Type B pancreatic cell (in vitro differentiated cells): ENCODE measurements at regions not wholly inside any gene's neighbourhood (a gene's known extent, or its start where the extent isn't known, plus 50 kb on each side); places are given as distances from the start of the nearest gene placed in this dataset.
"Not testable (repeated sequence)": the region's sequence is repeated elsewhere in the genome, so short reads cannot be mapped to it uniquely, and the experiment has no call there.

ENCODE experiments used
- DNase-seq: peaks from one replicate; pipeline ENCODE4 v3.0.0; 2021; ENCODE audit warnings: mixed read lengths; ENCODE audit not compliant: unreplicated experiment; ENCODE audit errors: extremely low spot score
- H3K27ac Mint-ChIP-seq: 2 replicates; pipeline ENCODE4 v1.8.0; 2021; ENCODE audit warnings: mild to moderate bottlenecking, mixed read lengths
- H3K27me3 Mint-ChIP-seq: 2 replicates; pipeline ENCODE4 v1.8.0; 2021; ENCODE audit warnings: mixed read lengths
- H3K36me3 Mint-ChIP-seq: 2 replicates; pipeline ENCODE4 v1.8.0; 2021; ENCODE audit warnings: mixed read lengths
- H3K4me1 Mint-ChIP-seq: one replicate; pipeline ENCODE4 v1.8.0; 2021; ENCODE audit warnings: mixed read lengths; ENCODE audit not compliant: unreplicated experiment
- H3K4me3 Mint-ChIP-seq: 2 replicates; pipeline ENCODE4 v1.8.0; 2021; ENCODE audit warnings: mild to moderate bottlenecking, mixed read lengths
- H3K9me3 Mint-ChIP-seq: 2 replicates; pipeline ENCODE4 v1.8.0; 2021; ENCODE audit warnings: mixed read lengths
- CTCF ChIP-seq: fragments of 200-600 bp; sonication (generic); conservative IDR thresholded peaks from 2 replicates; pipeline ENCODE4 v1.5.0; 2021; ENCODE audit warnings: antibody characterized with exemption, mild to moderate bottlenecking

- Mint-ChIP-seq H3K36me3 (no peaks in the 10 kb centered on the region), H3K9me3 (peaks cover 6% of the 10 kb centered on the region), H3K4me1 (no peaks in the 10 kb centered on the region), H3K27me3 (no peaks in the 10 kb centered on the region), H3K4me3 (no peak overlapping the region), H3K27ac (no peak overlapping the region)
- no peak for TF ChIP-seq CTCF
- DNase-seq = no peak
Observed at GRCh38 chrX:94302446-94302845, 628.4 kb downstream of the FAM133A start.

GRCh38 chrX:94329182-94329581 lies 655.2 kb downstream of the FAM133A start:
- Mint-ChIP-seq H3K36me3 (no peaks in the 10 kb centered on the region), H3K4me3 (no peak overlapping the region), H3K9me3 (no peaks in the 10 kb centered on the region), H3K4me1 (no peaks in the 10 kb centered on the region), H3K27me3 (no peaks in the 10 kb centered on the region), H3K27ac (no peak overlapping the region)
- no peak for DNase-seq
- no peak for TF ChIP-seq CTCF

GRCh38 chrX:94341730-94342129 lies 667.7 kb downstream of the FAM133A start:
- DNase-seq, H3K27me3 Mint-ChIP-seq, H3K36me3 Mint-ChIP-seq, H3K9me3 Mint-ChIP-seq, H3K27ac Mint-ChIP-seq, H3K4me3 Mint-ChIP-seq, H3K4me1 Mint-ChIP-seq: not testable (repeated sequence)

- Mint-ChIP-seq H3K36me3 (no peaks in the 10 kb centered on the region), H3K27me3 (no peaks in the 10 kb centered on the region), H3K4me3 (peak overlapping the region; percentile 24), H3K9me3 (no peaks in the 10 kb centered on the region), H3K4me1 (no peaks in the 10 kb centered on the region), H3K27ac (peak overlapping the region; percentile 82)
- DNase-seq = no peak
- no peak for TF ChIP-seq CTCF
Observed at GRCh38 chrX:94361241-94361640, 687.2 kb downstream of the FAM133A start.

- Mint-ChIP-seq H3K36me3 (no peaks in the 10 kb centered on the region), H3K4me1 (no peaks in the 10 kb centered on the region), H3K4me3 (no peak overlapping the region), H3K27me3 (no peaks in the 10 kb centered on the region), H3K27ac (no peak overlapping the region), H3K9me3 (no peaks in the 10 kb centered on the region)
- TF ChIP-seq CTCF = no peak
- DNase-seq = no peak
Observed at GRCh38 chrX:94365736-94366135, 691.7 kb downstream of the FAM133A start.

GRCh38 chrX:94366616-94367015 lies 692.6 kb downstream of the FAM133A start:
- H3K27me3 Mint-ChIP-seq = no peaks in the 10 kb centered on the region

More at GRCh38 chrX:94366616-94367015, 692.6 kb downstream of the FAM133A start:
- no peak for DNase-seq
- Mint-ChIP-seq H3K36me3 (no peaks in the 10 kb centered on the region), H3K4me3 (no peak overlapping the region), H3K4me1 (no peaks in the 10 kb centered on the region), H3K9me3 (no peaks in the 10 kb centered on the region), H3K27ac (no peak overlapping the region)
- no peak for TF ChIP-seq CTCF
